ENCODE measurements at regions not wholly inside any gene's neighbourhood (a gene's known extent, or its start where the extent isn't known, plus 50 kb on each side); places are given as distances from the start of the nearest gene placed in this dataset.

GRCh38 chr10:1920127-1920526 is 182.8 kb upstream of the ADARB2 start:
- CTCF ChIA-PET, result interaction anchor here (0.6 kb wide), 1 partner anchor 398 kb away, joined by 3 read pairs; no protein-coding TSS in a partner anchor
- Histone ChIP-seq H3K4me1 (ENCODE audit: control insufficient read depth, insufficient read depth, low read length) (no peaks in the 10 kb centered on the region), H3K4me3 (ENCODE audit: low read depth, low read length) (no peak overlapping the region), H3K27ac (ENCODE audit: extremely low read depth, low read depth, low read length) (no peak overlapping the region), H3K9me3 (ENCODE audit: control insufficient read depth, insufficient read depth, low read depth, low read length) (no peaks in the 10 kb centered on the region), H3K36me3 (ENCODE audit: control insufficient read depth in 2 of 2, insufficient read depth in 1 of 2, low read length in 2 of 2) (no peaks in the 10 kb centered on the region)
- POLR2A ChIA-PET, result no interaction called here
- TF ChIP-seq TSHZ1 (tag by site-specific recombination; IDR thresholded peaks at IDR 0.05; ENCODE audit: borderline replicate concordance) (no peak), ZNF140 (tag by site-specific recombination; IDR thresholded peaks at IDR 0.05) (no peak), ZBTB10 (tag by site-specific recombination; IDR thresholded peaks at IDR 0.05) (no peak), ZNF404 (tag by site-specific recombination; IDR thresholded peaks at IDR 0.05) (no peak), ZNF184 (tag by site-specific recombination; IDR thresholded peaks at IDR 0.05) (no peak), HOXA7 (CRISPR knock-in tag; IDR thresholded peaks at IDR 0.05; ENCODE audit: borderline replicate concordance) (no peak), ZNF426 (tag by site-specific recombination; IDR thresholded peaks at IDR 0.05) (no peak), PRDM4 (tag by site-specific recombination; IDR thresholded peaks at IDR 0.05) (no peak), PRDM2 (tag by site-specific recombination; IDR thresholded peaks at IDR 0.05; ENCODE audit: borderline replicate concordance) (no peak), TRIM28 (IDR thresholded peaks at IDR 0.05; ENCODE audit: borderline replicate concordance, low read length) (no peak), PATZ1 (tag by site-specific recombination; IDR thresholded peaks at IDR 0.05) (no peak), ZSCAN30 (tag by site-specific recombination; IDR thresholded peaks at IDR 0.05) (no peak), HOXD13 (CRISPR knock-in tag; IDR thresholded peaks at IDR 0.05; ENCODE audit: borderline replicate concordance) (no peak), KLF10 (tag by site-specific recombination; IDR thresholded peaks at IDR 0.05) (no peak), ZSCAN16 (tag by site-specific recombination; IDR thresholded peaks at IDR 0.05) (no peak), ZNF501 (tag by site-specific recombination; IDR thresholded peaks at IDR 0.05) (no peak)
